Neuronal stem cell (in vitro differentiated cells): ENCODE measurements at regions not wholly inside any gene's neighbourhood (a gene's known extent, or its start where the extent isn't known, plus 50 kb on each side); places are given as distances from the start of the nearest gene placed in this dataset.
"Not testable (repeated sequence)": the region's sequence is repeated elsewhere in the genome, so short reads cannot be mapped to it uniquely, and the experiment has no call there.

Experiments used
- DNase-seq: peaks from one replicate; pipeline ENCODE4 v3.0.0-alpha.2; 2013; ENCODE audit warnings: low spot score
- H2AFZ ChIP-seq: one replicate; pipeline ENCODE4 v1.6.1; 2013; ENCODE audit warnings: mild to moderate bottlenecking, low read length, inconsistent platforms
- H2AK5ac ChIP-seq: 2 replicates; pipeline ENCODE4 v1.6.1; 2013; ENCODE audit warnings: low read depth, mild to moderate bottlenecking, inconsistent platforms, low read length, moderate library complexity, mixed read lengths
- H2BK120ac ChIP-seq: 2 replicates; pipeline ENCODE4 v1.6.1; 2013; ENCODE audit warnings: low read depth, mild to moderate bottlenecking, inconsistent platforms, low read length, moderate library complexity, mixed read lengths
- H2BK12ac ChIP-seq: one replicate; pipeline ENCODE4 v1.6.1; 2013; ENCODE audit warnings: low read length, inconsistent platforms
- H2BK15ac ChIP-seq: 2 replicates; pipeline ENCODE4 v1.6.1; 2013; ENCODE audit warnings: mild to moderate bottlenecking, low read length, inconsistent platforms, mixed read lengths
- H2BK5ac ChIP-seq: one replicate; pipeline ENCODE4 v1.6.1; 2013; ENCODE audit warnings: inconsistent platforms, mild to moderate bottlenecking, low read length, moderate library complexity
- H3K14ac ChIP-seq: one replicate; pipeline ENCODE4 v1.6.1; 2013; ENCODE audit warnings: low read length, inconsistent platforms
- H3K18ac ChIP-seq: 2 replicates; pipeline ENCODE4 v1.6.1; 2013; ENCODE audit warnings: low read length, inconsistent platforms
- H3K23ac ChIP-seq: 2 replicates; pipeline ENCODE4 v1.6.1; 2013; ENCODE audit warnings: low read depth, mild to moderate bottlenecking, mixed read lengths, low read length, inconsistent platforms; ENCODE audit not compliant: poor library complexity
- H3K27ac ChIP-seq: replicated peaks from 3 replicates; pipeline ENCODE4 v1.5.1; 2013; ENCODE audit warnings: low read length, inconsistent platforms
- H3K27me3 ChIP-seq, 3 experiments: 2 replicates each; pipeline ENCODE4 v1.6.1; 2013; ENCODE audit warnings: low read length in 3 of 3, mild to moderate bottlenecking in 2 of 3, inconsistent platforms in 1 of 3, low read depth in 1 of 3, mixed read lengths in 1 of 3, moderate library complexity in 1 of 3; ENCODE audit not compliant: control insufficient read depth in 3 of 3, insufficient read depth in 3 of 3
- H3K36me3 ChIP-seq, 2 donors: replicated peaks in 1 of 2; 2 replicates each; pipeline ENCODE4 v1.6.1; 2013; ENCODE audit warnings: low read length in 2 of 2; ENCODE audit not compliant: control insufficient read depth in 2 of 2, insufficient read depth in 2 of 2
- H3K4ac ChIP-seq: 2 replicates; pipeline ENCODE4 v1.6.1; 2013; ENCODE audit warnings: inconsistent platforms, mild to moderate bottlenecking, low read length, moderate library complexity
- H3K4me1 ChIP-seq, 2 donors: 1 replicate in 1 of 2; 2 replicates in 1 of 2; pipeline ENCODE4 v1.6.1; 2013; ENCODE audit warnings: low read length in 2 of 2, low read depth in 1 of 2; ENCODE audit not compliant: control insufficient read depth in 2 of 2, insufficient read depth in 1 of 2
- H3K4me2 ChIP-seq: one replicate; pipeline ENCODE4 v1.6.1; 2013; ENCODE audit warnings: mild to moderate bottlenecking, low read length, inconsistent platforms; ENCODE audit not compliant: insufficient read depth, poor library complexity, severe bottlenecking
- H3K4me3 ChIP-seq, 2 donors: 2 replicates each; pipeline ENCODE4 v1.5.1; 2013; ENCODE audit warnings: low read length in 2 of 2, mild to moderate bottlenecking in 2 of 2, inconsistent platforms in 1 of 2, moderate library complexity in 1 of 2
- H3K79me1 ChIP-seq: one replicate; pipeline ENCODE4 v1.6.1; 2013; ENCODE audit warnings: low read depth, mild to moderate bottlenecking, inconsistent platforms, low read length, moderate library complexity
- H3K9ac ChIP-seq: one replicate; pipeline ENCODE4 v1.6.1; 2013; ENCODE audit warnings: mild to moderate bottlenecking, low read depth, low read length, inconsistent platforms; ENCODE audit not compliant: poor library complexity
- H3K9me3 ChIP-seq, 2 donors: replicated peaks in 1 of 2; 2 replicates each; pipeline versions ENCODE3 to v1.6.1; 2013; ENCODE audit warnings: low read length in 2 of 2, mild to moderate bottlenecking in 2 of 2, inconsistent platforms in 1 of 2, low read depth in 1 of 2, mixed read lengths in 1 of 2, moderate library complexity in 1 of 2; ENCODE audit not compliant: control insufficient read depth in 2 of 2, insufficient read depth in 1 of 2
- H4K8ac ChIP-seq: one replicate; pipeline ENCODE4 v1.6.1; 2013; ENCODE audit warnings: low read depth, mild to moderate bottlenecking, inconsistent platforms, low read length, moderate library complexity
- H4K91ac ChIP-seq: one replicate; pipeline ENCODE4 v1.6.1; 2013; ENCODE audit warnings: low read length, low read depth, mild to moderate bottlenecking, inconsistent platforms; ENCODE audit not compliant: poor library complexity
- WGBS, 2 donors: extraction: QIAGEN DNeasy Blood & Tissue Kit; methylation state at CpG; one replicate each; pipeline ENCODE4 v1.1.7; 2013; ENCODE audit warnings: missing lambda C conversion rate in 2 of 2, mixed read lengths in 1 of 2; ENCODE audit not compliant: insufficient read length in 2 of 2, insufficient replicate concordance in 1 of 2; ENCODE audit errors: extremely low coverage in 2 of 2; 5-methylcytosine and 5-hydroxymethylcytosine counted together

- no peak for DNase-seq
- no CpG with 5 or more reads among the region's 2 CpGs for WGBS, 2 donors
Measured at GRCh38 chr1:78269591-78269990, 221.2 kb upstream of the PTGFR start.

GRCh38 chr1:78271423-78271822, 219.4 kb upstream of the PTGFR start:
- not testable (repeated sequence) for H4K8ac ChIP-seq

More at GRCh38 chr1:78269591-78269990, 221.2 kb upstream of the PTGFR start:
- Histone ChIP-seq H3K79me1 (no peaks in the 10 kb centered on the region), H2BK12ac (no peak overlapping the region), H2BK5ac (no peak overlapping the region), H3K27ac (no peak overlapping the region), H3K4ac (no peak overlapping the region), H3K27me3 (no peaks in the 10 kb centered on the region), H3K4me3 (no peak overlapping the region), H3K9me3 (no peaks in the 10 kb centered on the region), H3K14ac (no peak overlapping the region), H4K91ac (no peak overlapping the region), H3K9ac (no peak overlapping the region), H3K18ac (no peak overlapping the region), H3K4me1 (no peaks in the 10 kb centered on the region), H2AK5ac (no peak overlapping the region), H3K36me3 (no peaks in the 10 kb centered on the region), H3K23ac (no peak overlapping the region), H2AFZ (no peak overlapping the region), H2BK15ac (no peak overlapping the region), H2BK120ac (no peak overlapping the region), H3K4me2 (no peak overlapping the region), H4K8ac (no peak overlapping the region)

GRCh38 chr1:78274814-78275213, 216.0 kb upstream of the PTGFR start:
- H3K4me2 ChIP-seq, result no peak overlapping the region
- no peak overlapping the region for H2BK120ac ChIP-seq
- H3K36me3 ChIP-seq, result no peaks in the 10 kb centered on the region
- no CpG with 5 or more reads among the region's 3 CpGs for WGBS, 2 donors
- no peak overlapping the region for H2BK12ac ChIP-seq
- H3K23ac ChIP-seq, result no peak overlapping the region
- no peak overlapping the region for H3K14ac ChIP-seq
- H2AFZ ChIP-seq, result no peak overlapping the region
- no peak overlapping the region for H3K18ac ChIP-seq
- no peak overlapping the region for H4K91ac ChIP-seq
- H2BK15ac ChIP-seq, result no peak overlapping the region
- DNase-seq, result no peak
- no peak overlapping the region for H3K4ac ChIP-seq
- H3K4me3 ChIP-seq, result no peak overlapping the region
- no peak overlapping the region for H2BK5ac ChIP-seq
- H3K79me1 ChIP-seq, result no peaks in the 10 kb centered on the region
- H3K9ac ChIP-seq, result no peak overlapping the region
- H3K27ac ChIP-seq, result no peak overlapping the region
- no peaks in the 10 kb centered on the region for H3K27me3 ChIP-seq
- no peaks in the 10 kb centered on the region for H3K4me1 ChIP-seq
- no peak overlapping the region for H2AK5ac ChIP-seq
- peaks cover 0 to 1% of the 10 kb centered on the region in 2 donors for H3K9me3 ChIP-seq
- H4K8ac ChIP-seq, result no peak overlapping the region

More at GRCh38 chr1:78271423-78271822, 219.4 kb upstream of the PTGFR start:
- not testable (repeated sequence) for H3K23ac ChIP-seq, H3K27me3 ChIP-seq, H3K4me2 ChIP-seq, H3K4ac ChIP-seq, H3K9ac ChIP-seq, H2BK12ac ChIP-seq, H2AK5ac ChIP-seq, H3K4me1 ChIP-seq, H3K79me1 ChIP-seq, H2BK120ac ChIP-seq, H3K14ac ChIP-seq, H4K91ac ChIP-seq, H3K18ac ChIP-seq, DNase-seq, H2AFZ ChIP-seq, H3K36me3 ChIP-seq, H3K9me3 ChIP-seq, H2BK5ac ChIP-seq, H2BK15ac ChIP-seq, H3K27ac ChIP-seq, H3K4me3 ChIP-seq
- no CpG with 5 or more reads among the region's 2 CpGs for WGBS, 2 donors

DNA sequence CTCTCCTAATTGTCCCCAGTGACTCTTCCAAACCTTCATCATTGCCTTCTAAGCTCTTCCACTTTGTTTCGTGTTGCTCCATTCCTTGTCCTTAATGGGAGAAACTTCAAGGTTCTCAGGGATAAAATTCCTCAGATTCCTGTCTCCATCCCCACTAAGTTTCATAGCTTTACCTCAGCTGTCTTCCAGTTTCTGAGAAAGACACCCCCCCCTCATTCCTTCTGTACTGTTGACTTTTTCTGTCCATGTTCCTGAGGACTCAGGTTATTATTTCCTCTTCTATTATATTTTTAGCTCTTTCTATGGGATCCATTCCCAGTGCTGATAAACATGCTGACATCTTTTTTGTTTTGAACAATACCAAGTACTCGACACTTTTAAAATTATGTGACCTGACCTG, 215.3 kb upstream of the PTGFR start:
- H2BK5ac ChIP-seq, result no peak overlapping the region
- no peak overlapping the region for H3K27ac ChIP-seq
- H3K4me3 ChIP-seq, result no peak overlapping the region
- H3K9me3 ChIP-seq, result peaks cover 0 to 1% of the 10 kb centered on the region in 2 donors
- H2AFZ ChIP-seq, result no peak overlapping the region
- WGBS, 2 donors, result no CpG with 5 or more reads among the region's 2 CpGs
- H4K91ac ChIP-seq, result no peak overlapping the region
- H3K4me1 ChIP-seq, result no peaks in the 10 kb centered on the region
- H3K79me1 ChIP-seq, result no peaks in the 10 kb centered on the region
- H3K14ac ChIP-seq, result no peak overlapping the region
- no peak overlapping the region for H3K4ac ChIP-seq
- H3K36me3 ChIP-seq, result no peaks in the 10 kb centered on the region
- no peak overlapping the region for H3K23ac ChIP-seq
- H3K27me3 ChIP-seq, result no peaks in the 10 kb centered on the region
- H3K9ac ChIP-seq, result no peak overlapping the region
- H2BK15ac ChIP-seq, result no peak overlapping the region
- no peak overlapping the region for H3K18ac ChIP-seq
- no peak overlapping the region for H2BK12ac ChIP-seq
- no peak for DNase-seq
- no peak overlapping the region for H3K4me2 ChIP-seq
- H2AK5ac ChIP-seq, result no peak overlapping the region
- H2BK120ac ChIP-seq, result no peak overlapping the region
- H4K8ac ChIP-seq, result no peak overlapping the region
